ENCODE measurements at regions not wholly inside any gene's neighbourhood (a gene's known extent, or its start where the extent isn't known, plus 50 kb on each side); places are given as distances from the start of the nearest gene placed in this dataset.

GRCh38 chr18:11316546-11316945 is 167.2 kb upstream of the PIEZO2 start:
- no peak for TF ChIP-seq CTCF (IDR thresholded peaks at IDR 0.05; ENCODE audit: low read length)
- no peak for TF ChIP-seq EZH2 (IDR thresholded peaks at IDR 0.05; ENCODE audit: borderline replicate concordance, low read length)
